ENCODE measurements at regions not wholly inside any gene's neighbourhood (a gene's known extent, or its start where the extent isn't known, plus 50 kb on each side); places are given as distances from the start of the nearest gene placed in this dataset.

DNA sequence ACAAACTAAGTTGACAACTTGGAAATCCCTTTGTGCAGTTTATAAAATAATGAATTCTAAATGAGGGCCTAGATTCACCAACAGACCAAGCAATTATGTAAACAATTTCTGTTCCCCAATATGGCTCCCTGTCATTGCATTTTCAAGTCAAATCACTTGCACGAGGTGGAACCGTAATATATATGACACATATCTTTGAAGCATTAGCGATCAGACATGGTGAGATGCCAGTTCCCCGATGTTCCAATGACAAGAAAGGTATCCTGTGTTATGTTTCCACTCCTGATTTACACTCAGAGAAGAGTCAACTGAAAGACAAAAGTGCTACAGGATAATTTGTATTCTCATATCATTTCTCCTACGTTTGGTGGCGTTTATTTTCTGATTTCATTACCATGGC is 108.5 kb upstream of the TDRD3 start:
- no peak overlapping the region for H2BK15ac ChIP-seq (ENCODE audit: low read depth, low read length)
- H3K79me1 ChIP-seq (ENCODE audit: low read depth in 1 of 2, low read length in 2 of 2): no peaks in the 10 kb centered on the region
- no peak overlapping the region for H2AK5ac ChIP-seq (ENCODE audit: low read depth, low read length)
- H2AFZ ChIP-seq (replicated peaks; ENCODE audit: low read length, poor library complexity): no peak overlapping the region
- no peak overlapping the region for H3K4ac ChIP-seq (ENCODE audit: low read depth, low read length)
- no peak overlapping the region for H2AK9ac ChIP-seq (replicated peaks; ENCODE audit: low read depth, low read length, poor library complexity)
- no peaks in the 10 kb centered on the region for H3K9me1 ChIP-seq (ENCODE audit: insufficient read depth, low read length)
- H2BK5ac ChIP-seq (ENCODE audit: low read depth, low read length, poor library complexity, severe bottlenecking): no peak overlapping the region
- no peak overlapping the region for H3K27ac ChIP-seq (ENCODE audit: insufficient read depth, low read length)
- no peak overlapping the region for H3K4me3 ChIP-seq (ENCODE audit: insufficient read depth, low read depth, low read length)
- H3K4me2 ChIP-seq (ENCODE audit: low read depth, low read length): no peak overlapping the region
- DNase-seq (no peak), ATAC-seq (ENCODE audit: low read depth) (no peak)
- no peak overlapping the region for H3K14ac ChIP-seq (replicated peaks; ENCODE audit: low read depth, low read length)
- H2BK120ac ChIP-seq (ENCODE audit: low read depth, low read length): no peak overlapping the region
- ChIA-PET CTCF (no interaction called here), POLR2A (ENCODE audit: unreplicated experiment) (no interaction called here)
- WGBS, 2 experiments (ENCODE audit: extremely low coverage in 2 of 2, insufficient read length in 1 of 2): no CpG with 5 or more reads among the region's 6 CpGs
- H3K27me3 ChIP-seq (ENCODE audit: control insufficient read depth, insufficient read depth, low read length): peaks cover 2% of the 10 kb centered on the region; the same call in 1 of the 2 replicates
- H4K91ac ChIP-seq (ENCODE audit: insufficient read depth, low read depth, low read length): no peak overlapping the region
- no peaks in the 10 kb centered on the region for H3K36me3 ChIP-seq (ENCODE audit: control insufficient read depth, insufficient read depth, low read length)
- no peak overlapping the region for H3K56ac ChIP-seq (ENCODE audit: extremely low read depth, insufficient read depth, low read length)
- H4K8ac ChIP-seq (ENCODE audit: low read depth in 2 of 2, low read length in 2 of 2): no peak overlapping the region
- dilution Hi-C loops (cut with HindIII; ENCODE audit: low sequenced_read_pairs, unreplicated experiment) (no loop called here), in situ Hi-C loops (cut with MboI; ENCODE audit: low sequenced_read_pairs) (no loop called here), intact Hi-C loops (cut with micrococcal nuclease) (no loop called here)
- no peaks in the 10 kb centered on the region for H4K20me1 ChIP-seq (ENCODE audit: insufficient read depth, low read length)
- no peaks in the 10 kb centered on the region for H3K4me1 ChIP-seq (ENCODE audit: control insufficient read depth, insufficient read depth, low read length)
- no peaks in the 10 kb centered on the region for H3K9me3 ChIP-seq (ENCODE audit: control insufficient read depth, insufficient read depth, low read length)
- no peak overlapping the region for H2BK20ac ChIP-seq (ENCODE audit: low read depth, low read length)
- TF ChIP-seq BHLHE40 (IDR thresholded peaks at IDR 0.05; ENCODE audit: low read depth, low read length) (no peak), SMC3 (IDR thresholded peaks at IDR 0.05; ENCODE audit: low read depth, low read length) (no peak), CHD1 (IDR thresholded peaks at IDR 0.05; ENCODE audit: low read depth, low read length) (no peak)
- no peak overlapping the region for H4K5ac ChIP-seq (ENCODE audit: low read depth, low read length)
- no peak overlapping the region for H3K18ac ChIP-seq (ENCODE audit: low read depth, low read length)
- H3K23ac ChIP-seq (ENCODE audit: low read depth, low read length): no peak overlapping the region
- no peak overlapping the region for H3K9ac ChIP-seq (ENCODE audit: low read depth, low read length)
- no TSS peak for BruUV-seq (replicated peaks)

All from IMR-90 (cell line).